Fibroblast of villous mesenchyme (primary cell): ENCODE measurements at regions not wholly inside any gene's neighbourhood (a gene's known extent, or its start where the extent isn't known, plus 50 kb on each side); places are given as distances from the start of the nearest gene placed in this dataset.
A peak's percentile ranks its signal among the peaks of the same experiment; 100 is the strongest.

Experiments
- DNase-seq: peaks from one replicate; pipeline ENCODE4 v3.0.0-alpha.2; 2010; ENCODE audit warnings: low read depth
- H3K4me3 ChIP-seq: 2 replicates; pipeline ENCODE4 v1.5.1; 2011; ENCODE audit warnings: low read depth, mild to moderate bottlenecking, low read length
- CTCF ChIP-seq: IDR thresholded peaks from 2 replicates; pipeline ENCODE4 v1.5.1; 2012; ENCODE audit warnings: low read depth, mild to moderate bottlenecking, low read length; ENCODE audit not compliant: insufficient read depth

GRCh38 chr13:106284358-106284757 lies 251.1 kb downstream of the EFNB2 start:
- TF ChIP-seq CTCF, result no peak
- DNase-seq, result peak; percentile 37
- no peak overlapping the region for H3K4me3 ChIP-seq

- no peak for TF ChIP-seq CTCF
- no peak overlapping the region for H3K4me3 ChIP-seq
- DNase-seq, result no peak
Measured at GRCh38 chr13:106281426-106281825, 254.0 kb downstream of the EFNB2 start.

GRCh38 chr13:106277484-106278154 lies 257.8 kb downstream of the EFNB2 start:
- H3K4me3 ChIP-seq, result no peak overlapping the region
- DNase-seq, result no peak

GRCh38 chr13:106276876-106277275 lies 258.6 kb downstream of the EFNB2 start:
- DNase-seq, result no peak
- H3K4me3 ChIP-seq, result no peak overlapping the region
- TF ChIP-seq CTCF, result no peak

More at GRCh38 chr13:106277484-106278154, 257.8 kb downstream of the EFNB2 start:
- TF ChIP-seq CTCF, result no peak

- no peak overlapping the region for H3K4me3 ChIP-seq
- no peak for TF ChIP-seq CTCF
- peak; percentile 16 for DNase-seq
Measured at GRCh38 chr13:106275446-106276032, 259.9 kb downstream of the EFNB2 start.

GRCh38 chr13:106274551-106275203 lies 260.8 kb downstream of the EFNB2 start:
- H3K4me3 ChIP-seq, result no peak overlapping the region
- DNase-seq, result no peak
- no peak for TF ChIP-seq CTCF
